ENCODE measurements at regions not wholly inside any gene's neighbourhood (a gene's known extent, or its start where the extent isn't known, plus 50 kb on each side); places are given as distances from the start of the nearest gene placed in this dataset.

GRCh38 chr1:80966266-80966665 is 834.5 kb upstream of the ADGRL2 start:
- Histone ChIP-seq H3K27ac (ENCODE audit: low read length) (no peak overlapping the region), H3K9me3 (ENCODE audit: low read length) (no peaks in the 10 kb centered on the region), H3K9ac (ENCODE audit: low read length) (no peak overlapping the region), H2AFZ (ENCODE audit: low read depth, low read length) (no peak overlapping the region), H3K4me3 (ENCODE audit: low read length) (no peak overlapping the region), H3K79me2 (replicated peaks; ENCODE audit: insufficient read depth, low read length) (no peaks in the 10 kb centered on the region), H4K20me1 (ENCODE audit: insufficient read depth) (no peaks in the 10 kb centered on the region), H3F3A (ENCODE audit: insufficient read depth, low read length, poor library complexity, severe bottlenecking) (no peaks in the 10 kb centered on the region), H3K36me3 (ENCODE audit: insufficient read depth, low read length) (no peaks in the 10 kb centered on the region), H3K4me2 (ENCODE audit: low read length) (no peak overlapping the region), H3K9me2 (ENCODE audit: insufficient read depth, low read length) (no peaks in the 10 kb centered on the region), H3K27me3 (ENCODE audit: insufficient read depth, low read depth, low read length) (no peaks in the 10 kb centered on the region)
- TF ChIP-seq SMC3 (conservative IDR thresholded peaks at IDR 0.05; ENCODE audit: poor library complexity) = no peak
- TF ChIP-seq TAF1 (IDR thresholded peaks at IDR 0.05; ENCODE audit: low read depth) = no peak
- TF ChIP-seq POLR2AphosphoS5 (IDR thresholded peaks at IDR 0.05) = no peak
- no peak for TF ChIP-seq EP300 (conservative IDR thresholded peaks at IDR 0.05; ENCODE audit: poor library complexity, severe bottlenecking)
- TF ChIP-seq EZH2 (IDR thresholded peaks at IDR 0.05; ENCODE audit: borderline replicate concordance, insufficient read depth, low read length, poor library complexity, severe bottlenecking) = no peak
- no peak for TF ChIP-seq REST (IDR thresholded peaks at IDR 0.05; ENCODE audit: borderline replicate concordance)
- TF ChIP-seq RAD21 (conservative IDR thresholded peaks at IDR 0.05) = no peak
- no peak for TF ChIP-seq MXI1 (conservative IDR thresholded peaks at IDR 0.05; ENCODE audit: poor library complexity, severe bottlenecking)
- no peak for TF ChIP-seq CTCF (IDR thresholded peaks at IDR 0.05; ENCODE audit: poor library complexity, severe bottlenecking)

GRCh38 chr1:80962564-80962963 is 838.2 kb upstream of the ADGRL2 start:
- Histone ChIP-seq H3K27me3 (ENCODE audit: insufficient read depth, low read depth, low read length) (no peaks in the 10 kb centered on the region), H2AFZ (ENCODE audit: low read depth, low read length) (no peak overlapping the region), H3K79me2 (replicated peaks; ENCODE audit: insufficient read depth, low read length) (no peaks in the 10 kb centered on the region), H3K9ac (ENCODE audit: low read length) (no peak overlapping the region), H3K9me2 (ENCODE audit: insufficient read depth, low read length) (no peaks in the 10 kb centered on the region), H3K4me3 (ENCODE audit: low read length) (no peak overlapping the region), H4K20me1 (ENCODE audit: insufficient read depth) (no peaks in the 10 kb centered on the region), H3K36me3 (ENCODE audit: insufficient read depth, low read length) (no peaks in the 10 kb centered on the region), H3K27ac (ENCODE audit: low read length) (no peak overlapping the region), H3K4me2 (ENCODE audit: low read length) (no peak overlapping the region), H3K9me3 (ENCODE audit: low read length) (no peaks in the 10 kb centered on the region), H3F3A (ENCODE audit: insufficient read depth, low read length, poor library complexity, severe bottlenecking) (no peaks in the 10 kb centered on the region)
- TF ChIP-seq SMC3 (conservative IDR thresholded peaks at IDR 0.05; ENCODE audit: poor library complexity) = no peak
- no peak for TF ChIP-seq CTCF (IDR thresholded peaks at IDR 0.05; ENCODE audit: poor library complexity, severe bottlenecking)
- TF ChIP-seq EZH2 (IDR thresholded peaks at IDR 0.05; ENCODE audit: borderline replicate concordance, insufficient read depth, low read length, poor library complexity, severe bottlenecking) = no peak
- TF ChIP-seq TAF1 (IDR thresholded peaks at IDR 0.05; ENCODE audit: low read depth) = no peak

Data from neural cell (in vitro differentiated cells).